Brain microvascular endothelial cell (primary cell): ENCODE measurements at regions not wholly inside any gene's neighbourhood (a gene's known extent, or its start where the extent isn't known, plus 50 kb on each side); places are given as distances from the start of the nearest gene placed in this dataset.

Experiments used
- DNase-seq: peaks from one replicate; pipeline ENCODE4 v3.0.0-alpha.2; 2020
- H3K27ac ChIP-seq: fragments of 250-450 bp; sonication (Bioruptor Pico); 2 replicates; pipeline ENCODE4 v1.5.1; 2020; ENCODE audit warnings: mild to moderate bottlenecking, moderate library complexity
- H3K27me3 ChIP-seq: fragments of 250-450 bp; sonication (Bioruptor Pico); replicated peaks from 2 replicates; pipeline ENCODE4 v1.5.1; 2020; ENCODE audit warnings: mild to moderate bottlenecking
- H3K36me3 ChIP-seq: fragments of 250-450 bp; sonication (Bioruptor Pico); replicated peaks from 2 replicates; pipeline ENCODE4 v1.5.1; 2020; ENCODE audit warnings: mild to moderate bottlenecking
- H3K4me3 ChIP-seq: 2 replicates; pipeline ENCODE4 v1.5.1; 2011; ENCODE audit warnings: low read depth, mild to moderate bottlenecking, control low read depth, low read length, moderate library complexity
- CTCF ChIP-seq: IDR thresholded peaks from 2 replicates; pipeline ENCODE4 v1.5.1; 2011; ENCODE audit warnings: low read depth, mild to moderate bottlenecking, moderate library complexity, low read length, control low read depth, inconsistent platforms; ENCODE audit errors: missing control alignments
- in situ Hi-C: cut with HindIII; loops from 2 replicates; pipeline ENCODE4 v1.10.0; 2017; ENCODE audit warnings: low sequenced_read_pairs, low pct_ligation_motif_present

DNA sequence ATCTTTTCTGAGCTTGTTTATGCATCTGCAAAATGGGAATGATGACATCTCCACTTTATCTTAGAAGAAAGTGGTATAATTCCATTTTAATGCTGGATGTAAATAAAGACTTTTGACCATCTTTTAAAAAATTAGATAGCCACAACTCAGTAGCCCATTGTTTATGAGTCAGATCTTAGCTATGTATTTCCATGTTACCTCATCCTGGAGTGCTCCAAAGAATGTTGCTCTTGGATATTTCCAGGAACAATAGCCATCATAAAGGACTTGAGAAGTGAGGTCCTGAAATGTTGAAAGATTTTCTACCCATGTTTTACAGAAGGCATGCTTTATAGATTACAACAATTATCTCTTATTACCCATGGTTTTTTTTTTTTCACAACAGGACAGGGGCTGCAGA is 229.3 kb upstream of the EDNRB start:
- DNase-seq, result peak; percentile 60
- Histone ChIP-seq H3K4me3 (no peak overlapping the region), H3K27me3 (no peaks in the 10 kb centered on the region), H3K27ac (no peak overlapping the region), H3K36me3 (no peaks in the 10 kb centered on the region)
- in situ Hi-C loops, result no loop called here
- TF ChIP-seq CTCF, result no peak

DNA sequence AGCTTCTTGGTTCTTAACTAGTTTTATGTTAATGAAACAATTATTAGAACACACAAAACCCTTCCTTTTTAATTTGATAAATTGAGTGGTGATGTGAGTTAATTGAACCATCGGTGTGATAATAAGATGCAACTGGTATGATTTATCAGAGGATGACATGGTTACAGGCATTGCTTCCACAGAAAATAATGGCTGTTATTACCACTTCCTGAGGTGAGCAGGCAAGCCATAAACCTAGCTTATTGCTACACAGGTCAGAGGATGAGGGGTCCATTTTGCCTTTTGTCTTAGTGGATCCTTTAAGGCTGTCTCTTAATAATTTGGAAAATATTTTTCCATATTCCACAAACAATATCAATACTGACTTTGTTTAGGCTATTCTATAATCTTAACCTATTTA is 226.6 kb upstream of the EDNRB start:
- Histone ChIP-seq H3K36me3 (no peaks in the 10 kb centered on the region), H3K4me3 (no peak overlapping the region), H3K27ac (no peak overlapping the region), H3K27me3 (no peaks in the 10 kb centered on the region)
- in situ Hi-C loops, result no loop called here
- TF ChIP-seq CTCF, result no peak
- no peak for DNase-seq

- in situ Hi-C loops, result no loop called here
- DNase-seq, result no peak
Observed at GRCh38 chr13:78139765-78140164, 221.1 kb upstream of the EDNRB start.

DNA sequence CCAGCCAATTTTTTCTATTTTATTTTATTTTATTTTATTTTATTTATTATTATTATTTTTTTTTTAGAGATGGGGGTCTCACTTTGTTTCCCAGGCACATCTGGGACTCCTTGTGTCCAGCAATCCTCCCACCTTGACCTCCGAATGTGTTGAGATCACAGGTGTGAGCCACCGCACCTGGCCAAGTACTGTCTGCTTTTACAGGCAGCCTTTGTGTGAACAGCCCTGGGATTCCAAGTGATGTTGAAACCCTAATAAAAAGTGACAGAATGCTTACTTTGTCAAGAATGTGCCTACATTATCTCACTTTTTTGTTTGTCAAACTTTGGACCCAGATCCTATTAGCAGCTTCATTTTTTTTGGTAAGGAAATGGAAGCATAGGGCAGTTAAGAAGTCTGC is 220.1 kb upstream of the EDNRB start:
- no peak overlapping the region for H3K4me3 ChIP-seq
- no peak overlapping the region for H3K27ac ChIP-seq
- no peaks in the 10 kb centered on the region for H3K27me3 ChIP-seq
- no peak for TF ChIP-seq CTCF
- no peaks in the 10 kb centered on the region for H3K36me3 ChIP-seq
- in situ Hi-C loops, result no loop called here
- DNase-seq, result no peak

More at GRCh38 chr13:78139765-78140164, 221.1 kb upstream of the EDNRB start:
- no peak overlapping the region for H3K27ac ChIP-seq
- H3K36me3 ChIP-seq, result no peaks in the 10 kb centered on the region
- H3K27me3 ChIP-seq, result no peaks in the 10 kb centered on the region
- no peak for TF ChIP-seq CTCF
- H3K4me3 ChIP-seq, result no peak overlapping the region

DNA sequence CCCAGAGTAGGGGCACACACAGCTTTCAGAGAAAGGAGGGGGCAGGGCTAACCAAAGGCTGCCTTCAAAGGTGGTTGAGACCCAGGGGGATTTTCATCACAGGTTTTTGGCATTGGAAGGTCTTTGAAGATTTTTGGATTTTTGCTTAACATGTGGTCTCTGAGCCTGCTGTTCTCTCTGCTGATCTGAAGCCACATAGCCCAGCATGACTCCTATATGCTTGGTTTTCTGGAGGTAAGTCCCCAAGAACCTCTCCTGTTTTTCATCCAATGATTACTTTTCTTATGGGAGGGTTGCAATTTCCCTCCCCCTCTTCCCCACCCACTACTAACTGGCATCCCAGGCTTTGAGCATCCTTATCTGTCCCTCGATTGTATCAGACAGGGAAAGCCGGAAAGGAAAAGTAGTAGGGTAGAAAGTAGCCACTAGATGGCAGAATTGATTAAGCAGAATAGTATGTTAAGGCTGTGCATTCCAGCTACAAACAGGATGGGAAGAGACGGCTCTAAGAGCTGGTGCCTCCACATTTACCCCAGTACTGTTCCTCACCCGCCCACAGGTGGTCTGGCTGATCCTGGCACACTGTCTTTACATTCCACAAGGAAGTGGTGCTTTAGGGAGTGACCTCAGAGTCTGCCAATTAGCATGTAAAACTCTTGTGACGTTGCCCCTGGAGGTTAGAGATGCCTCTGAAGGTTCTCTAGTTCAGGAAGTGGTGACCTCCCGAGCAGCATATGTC is 218.9 kb upstream of the EDNRB start:
- no peaks in the 10 kb centered on the region for H3K36me3 ChIP-seq

More for the DNA sequence above, 218.9 kb upstream of the EDNRB start:
- in situ Hi-C loops, result no loop called here
- peak; percentile 76 for TF ChIP-seq CTCF
- no peak overlapping the region for H3K27ac ChIP-seq
- DNase-seq, result peak; percentile 53
- H3K4me3 ChIP-seq, result no peak overlapping the region
- no peaks in the 10 kb centered on the region for H3K27me3 ChIP-seq
